ENCODE measurements at regions not wholly inside any gene's neighbourhood (a gene's known extent, or its start where the extent isn't known, plus 50 kb on each side); places are given as distances from the start of the nearest gene placed in this dataset.

DNA sequence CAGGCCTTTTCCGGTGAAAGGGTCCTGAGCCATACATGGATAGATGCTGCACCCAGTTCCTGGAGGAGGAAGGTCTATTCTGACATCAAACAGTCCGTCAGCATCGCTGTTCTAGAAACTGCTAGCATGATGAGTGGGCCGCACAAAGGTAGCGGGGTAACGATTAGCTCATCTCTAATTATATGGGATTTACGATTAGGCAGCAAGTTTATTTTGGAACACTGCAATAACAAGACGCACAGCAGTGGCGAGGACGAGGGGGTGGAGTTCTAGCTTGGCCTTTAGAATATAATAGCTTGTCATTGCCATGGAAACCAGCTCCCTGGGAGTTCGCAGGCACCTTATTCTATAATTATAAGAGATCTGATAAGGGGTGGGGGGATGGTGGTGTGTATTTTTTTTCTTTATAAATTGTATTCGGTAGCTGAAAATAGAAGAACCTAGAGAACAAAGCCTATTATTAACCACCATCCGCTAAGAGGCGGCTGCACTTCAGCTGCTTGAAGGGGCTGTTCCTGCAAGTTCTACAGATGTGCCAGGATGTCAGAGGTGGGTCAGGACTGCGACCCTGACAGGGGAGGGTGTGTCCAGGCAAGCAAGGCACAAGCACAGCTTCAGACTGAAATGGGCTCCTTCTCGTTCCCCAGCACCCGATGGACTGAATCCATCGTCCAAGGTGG is 311.0 kb downstream of the AGTPBP1 start:
- no peak for DNase-seq (ENCODE audit: low read depth in 3 of 3, low spot score in 2 of 3)

DNA sequence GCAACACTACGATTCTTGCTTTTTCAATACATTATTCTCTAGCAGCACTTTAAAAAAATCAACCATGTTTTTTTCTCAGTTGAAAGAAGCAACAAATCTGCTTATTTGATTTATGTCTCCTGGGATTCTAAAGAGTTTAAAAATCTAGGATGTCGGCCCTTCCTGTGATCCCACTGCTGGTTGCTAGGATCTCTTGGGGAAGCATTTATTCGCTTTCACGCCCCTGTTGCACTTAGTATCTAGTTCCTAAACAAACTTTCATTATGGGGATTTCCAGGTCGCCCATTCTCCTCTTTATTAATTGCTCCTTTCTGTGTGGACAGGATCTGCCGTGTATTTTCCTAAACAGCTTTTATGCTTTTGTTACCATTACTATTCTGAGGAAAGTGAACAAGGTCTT is 313.5 kb downstream of the AGTPBP1 start:
- DNase-seq (ENCODE audit: low read depth in 3 of 3, low spot score in 2 of 3) = no peak

DNA sequence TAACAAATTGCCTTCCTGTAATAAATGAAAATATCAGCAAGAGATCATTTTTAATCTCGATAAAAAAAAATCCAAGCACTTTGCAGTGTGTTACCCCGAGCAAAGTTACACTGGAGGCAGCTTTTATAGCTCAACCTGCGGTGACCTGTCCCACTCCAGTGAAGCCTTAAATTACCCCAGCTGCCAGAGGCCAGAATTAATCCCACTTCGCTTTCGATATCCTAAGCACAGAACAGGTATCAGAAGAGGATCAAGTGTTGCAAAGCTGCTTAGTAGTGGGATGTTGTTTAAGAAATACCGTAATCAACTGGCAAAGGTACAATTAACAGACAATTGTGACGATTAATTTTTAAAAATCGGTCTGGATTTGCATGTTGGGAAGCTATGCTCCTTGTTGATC is 314.0 kb downstream of the AGTPBP1 start:
- DNase-seq (ENCODE audit: low read depth in 3 of 3, low spot score in 2 of 3) = no peak

DNA sequence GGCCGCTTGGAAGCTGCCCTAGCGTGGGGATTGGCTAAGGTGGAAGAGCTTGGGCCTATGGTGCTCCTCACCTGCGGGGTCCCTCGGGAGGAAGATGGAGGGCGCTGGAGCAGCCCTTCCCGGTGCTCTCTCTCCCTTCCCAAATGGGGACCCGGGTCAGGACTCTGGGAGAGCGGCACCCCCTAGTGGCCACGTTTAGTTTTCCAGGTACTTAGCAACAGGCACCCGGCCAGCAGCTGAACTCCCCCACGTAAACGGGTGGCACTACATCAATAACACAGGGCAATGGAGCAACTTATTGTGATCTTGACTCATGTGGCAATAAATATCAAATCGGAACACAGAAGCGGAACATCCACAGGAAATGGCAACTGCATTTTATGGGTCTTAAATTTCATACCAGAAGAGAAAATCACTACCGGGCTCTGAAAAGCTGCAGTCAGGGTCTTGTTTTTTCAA is 316.6 kb downstream of the AGTPBP1 start:
- peak in 2 of 3 donors; percentile 78 to 85 for DNase-seq (ENCODE audit: low read depth in 3 of 3, low spot score in 2 of 3)

GRCh38 chr9:85423422-85423821 is 318.3 kb downstream of the AGTPBP1 start:
- DNase-seq (ENCODE audit: low read depth in 3 of 3, low spot score in 2 of 3) = no peak

DNA sequence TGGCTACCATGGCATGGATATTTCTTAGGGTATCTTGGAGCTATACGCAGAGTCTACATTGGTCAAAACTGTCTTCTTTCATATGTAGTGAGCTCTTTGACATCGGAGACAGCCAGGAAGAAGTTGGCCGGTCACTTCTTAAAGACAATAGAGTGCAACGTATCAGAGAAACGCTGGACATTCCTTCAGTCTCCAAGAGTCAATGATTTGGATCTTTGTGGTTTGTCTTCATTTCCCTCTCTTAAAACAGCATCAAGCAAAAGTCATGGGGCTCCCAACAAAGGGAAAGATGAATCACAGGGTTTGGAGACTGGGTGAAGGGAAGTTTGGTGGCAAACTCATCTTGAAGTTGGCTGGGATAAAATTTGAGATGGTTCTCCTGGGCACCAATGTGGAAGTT is 320.1 kb downstream of the AGTPBP1 start:
- no peak for DNase-seq (ENCODE audit: low read depth in 3 of 3, low spot score in 2 of 3)

DNA sequence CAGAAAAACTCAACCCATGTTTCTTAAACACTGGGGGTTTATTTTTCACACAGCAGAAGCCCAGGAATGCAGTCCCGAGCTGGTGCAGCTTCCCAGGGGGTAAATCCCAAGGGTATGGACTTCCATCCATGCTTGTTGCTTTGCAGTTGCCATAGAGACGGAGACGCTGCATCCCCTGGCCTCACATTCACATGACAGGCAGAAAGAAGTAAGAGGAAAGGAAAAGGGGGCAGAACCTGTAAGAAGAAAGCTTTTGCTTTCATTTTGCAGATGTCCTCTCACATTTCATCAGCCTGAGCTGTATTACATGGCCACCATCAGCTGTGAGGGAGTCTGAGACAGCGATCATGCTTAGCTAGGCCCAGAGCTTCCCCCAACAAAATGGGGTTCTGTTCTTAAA is 321.0 kb downstream of the AGTPBP1 start:
- peak in 1 of 3 donors; percentile 52 for DNase-seq (ENCODE audit: low read depth in 3 of 3, low spot score in 2 of 3)

DNA sequence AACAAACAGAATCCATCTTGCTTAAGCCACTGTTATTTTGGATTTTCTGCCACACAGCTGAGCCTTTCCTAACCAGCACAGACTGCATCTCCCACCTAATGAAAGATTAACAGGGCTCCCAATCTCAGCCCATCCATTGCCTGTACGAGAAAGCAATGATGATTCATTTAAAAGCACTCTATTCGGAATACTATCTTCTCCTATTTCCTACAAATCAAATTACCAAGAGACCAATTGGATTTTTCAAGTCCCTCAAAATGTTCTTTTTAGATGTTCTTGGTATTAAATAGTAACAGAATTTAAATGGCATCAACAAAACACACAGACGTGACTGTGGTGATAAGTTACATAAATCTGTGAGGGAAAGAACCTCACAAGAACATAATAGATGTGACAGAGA is 324.1 kb downstream of the AGTPBP1 start:
- DNase-seq (ENCODE audit: low read depth in 3 of 3, low spot score in 2 of 3) = no peak

DNA sequence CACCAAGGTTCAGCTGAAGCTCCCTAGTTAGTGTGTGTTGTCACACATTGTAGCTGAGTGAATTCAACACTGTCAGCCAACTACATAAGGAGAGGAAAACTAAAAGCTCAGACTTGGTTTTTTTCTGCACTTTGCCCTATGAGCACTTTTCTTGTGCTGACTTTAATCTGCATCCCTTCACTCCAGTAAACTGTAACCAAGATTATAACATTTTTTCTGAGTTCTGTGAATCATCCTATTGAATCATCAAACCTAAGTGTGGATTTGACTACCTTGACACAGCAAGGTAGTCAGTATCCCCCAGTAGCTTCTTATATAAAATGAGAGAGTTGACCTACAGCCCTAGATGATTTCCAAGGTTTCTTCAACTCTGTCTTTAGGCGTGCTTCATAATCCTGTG is 325.0 kb downstream of the AGTPBP1 start:
- no peak for DNase-seq (ENCODE audit: low read depth in 3 of 3, low spot score in 2 of 3)

DNA sequence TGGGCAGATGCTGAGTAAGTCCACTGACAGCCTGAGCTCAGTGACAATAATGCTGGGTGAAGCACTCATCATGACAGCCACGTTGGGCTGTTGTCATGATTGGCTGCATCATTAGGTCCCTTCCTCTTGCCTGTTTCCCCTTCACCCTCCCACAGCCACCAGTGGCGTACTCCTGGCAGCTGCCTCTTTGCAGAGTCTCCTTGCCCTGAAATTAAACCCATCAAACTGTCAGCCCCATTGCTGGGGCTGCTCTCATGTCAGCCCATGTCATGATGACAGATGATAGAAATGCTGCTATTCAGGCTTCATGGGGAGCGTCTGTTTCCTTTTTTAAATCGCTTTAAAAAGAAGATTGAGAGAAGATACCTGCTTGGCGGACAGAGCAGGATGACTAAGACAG is 327.4 kb downstream of the AGTPBP1 start:
- no peak for DNase-seq (ENCODE audit: low read depth in 3 of 3, low spot score in 2 of 3)

- no peak for DNase-seq (ENCODE audit: low read depth in 3 of 3, low spot score in 2 of 3)
Observed at GRCh38 chr9:85408494-85408893, 333.3 kb downstream of the AGTPBP1 start.

DNA sequence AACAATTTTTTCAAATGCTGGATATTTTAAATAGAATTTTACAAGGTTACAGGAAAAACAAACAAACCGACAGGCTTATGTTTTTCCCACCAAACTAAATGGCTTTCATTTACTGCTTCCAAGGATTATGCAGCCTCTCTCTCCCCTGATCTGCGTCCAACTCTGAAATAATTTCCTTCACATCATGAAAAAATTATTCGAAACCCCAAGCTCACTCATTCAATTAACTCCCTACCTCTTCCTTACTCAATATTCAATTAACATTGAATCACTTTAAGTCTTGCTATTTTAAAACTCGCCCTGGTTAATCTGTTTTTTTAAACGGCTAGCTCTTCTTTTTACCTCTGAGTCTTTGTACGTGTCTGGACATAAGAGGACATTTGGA is 336.2 kb downstream of the AGTPBP1 start:
- no peak for DNase-seq (ENCODE audit: low read depth in 3 of 3, low spot score in 2 of 3)

- DNase-seq (ENCODE audit: low read depth in 3 of 3, low spot score in 2 of 3) = no peak
Observed at GRCh38 chr9:85404911-85405565, 336.7 kb downstream of the AGTPBP1 start.

GRCh38 chr9:85402551-85402950 is 339.2 kb downstream of the AGTPBP1 start:
- DNase-seq (ENCODE audit: low read depth in 3 of 3, low spot score in 2 of 3) = no peak

DNA sequence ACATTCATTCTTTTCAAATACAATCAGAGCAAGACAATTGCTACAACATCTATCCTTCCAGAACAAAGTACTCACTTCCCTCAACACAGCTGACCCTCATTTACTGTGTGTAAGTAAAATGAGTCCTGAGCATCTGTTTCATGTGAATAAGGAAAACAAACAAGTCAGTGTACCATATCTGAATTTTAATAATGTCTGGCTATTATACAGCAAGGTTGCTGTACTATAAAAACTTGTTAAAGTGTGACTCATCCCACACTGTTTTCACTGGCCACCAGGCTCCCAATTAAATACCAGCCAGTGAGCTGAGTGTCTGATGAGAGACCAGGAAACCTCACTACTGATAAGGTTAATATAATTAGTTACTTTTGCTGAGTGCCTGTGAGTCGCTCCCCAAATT is 339.8 kb downstream of the AGTPBP1 start:
- DNase-seq (ENCODE audit: low read depth in 3 of 3, low spot score in 2 of 3) = no peak

DNA sequence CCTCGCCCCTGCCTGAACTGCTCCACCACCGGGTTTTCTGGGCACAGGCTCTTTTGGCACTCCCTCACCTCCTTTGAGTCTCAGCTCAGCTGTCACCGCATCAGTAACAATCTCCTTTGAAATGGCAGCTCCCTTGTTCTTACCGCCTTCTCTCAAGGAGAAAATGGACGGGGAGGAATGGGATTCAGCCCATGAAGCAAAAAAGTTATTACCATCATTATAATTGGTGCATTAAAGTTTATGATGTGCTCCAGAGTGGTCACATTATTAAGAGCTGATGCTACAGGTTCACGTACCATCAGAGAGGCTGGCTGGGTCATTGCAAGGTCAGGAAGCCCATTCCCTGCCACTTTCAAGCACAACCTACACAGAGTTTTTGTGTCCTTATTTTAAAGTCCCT is 344.7 kb downstream of the AGTPBP1 start:
- DNase-seq (ENCODE audit: low read depth in 3 of 3, low spot score in 2 of 3) = no peak

GRCh38 chr9:85392260-85392659 is 349.5 kb downstream of the AGTPBP1 start:
- no peak for DNase-seq (ENCODE audit: low read depth in 3 of 3, low spot score in 2 of 3)

DNA sequence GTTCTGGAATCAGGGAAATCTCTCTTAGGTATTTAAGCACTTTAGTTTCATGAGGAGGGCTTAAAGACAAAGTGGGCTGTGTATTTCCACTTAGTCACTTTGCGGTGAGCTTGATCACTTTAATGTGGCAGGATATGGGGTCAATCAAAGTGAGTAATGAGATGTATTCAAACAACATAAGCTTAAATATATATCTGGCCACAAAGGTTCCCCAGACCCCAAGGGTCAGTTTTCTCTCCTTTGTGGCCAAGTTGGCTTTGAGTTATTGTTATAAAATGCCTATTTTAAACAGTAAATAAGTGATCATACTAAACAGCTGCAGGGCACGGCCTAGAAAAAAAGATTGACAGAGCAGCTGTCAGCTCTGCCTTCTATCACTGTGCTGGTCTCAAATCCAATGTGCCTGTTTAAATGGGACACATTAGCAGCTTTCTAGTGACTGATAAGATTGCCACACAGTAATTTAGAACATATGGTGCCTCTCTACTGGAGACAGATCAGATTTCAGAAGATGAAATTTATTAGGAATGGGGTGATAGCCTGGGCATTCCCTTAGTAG is 363.9 kb downstream of the AGTPBP1 start:
- DNase-seq (ENCODE audit: low read depth in 3 of 3, low spot score in 2 of 3) = no peak

- DNase-seq (ENCODE audit: low read depth in 3 of 3, low spot score in 2 of 3) = no peak
Observed at GRCh38 chr9:85368781-85369180, 373.0 kb downstream of the AGTPBP1 start.

- no peak for DNase-seq (ENCODE audit: low read depth in 3 of 3, low spot score in 2 of 3)
Observed at GRCh38 chr9:85359161-85359560, 382.6 kb downstream of the AGTPBP1 start.

DNA sequence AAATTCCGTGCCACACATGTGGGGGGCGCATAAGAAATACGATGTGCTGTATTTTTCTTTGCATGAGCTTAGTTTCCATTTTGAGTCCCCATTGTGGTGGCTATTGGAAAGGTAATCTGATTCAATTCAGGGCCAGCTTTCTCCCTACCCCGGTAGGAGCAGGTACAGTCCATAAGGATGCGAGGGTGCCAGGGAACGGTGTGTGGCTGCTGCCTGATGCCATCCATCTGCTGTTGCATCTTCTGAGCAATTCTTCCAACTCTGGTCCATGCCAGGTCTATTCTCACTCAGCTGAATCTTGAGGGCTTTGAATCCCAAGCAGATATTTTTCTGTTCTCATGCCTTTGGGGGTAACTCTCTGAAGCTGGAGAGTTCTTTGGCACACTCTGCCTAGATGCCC is 392.7 kb downstream of the AGTPBP1 start:
- no peak for DNase-seq (ENCODE audit: low read depth in 3 of 3, low spot score in 2 of 3)

DNA sequence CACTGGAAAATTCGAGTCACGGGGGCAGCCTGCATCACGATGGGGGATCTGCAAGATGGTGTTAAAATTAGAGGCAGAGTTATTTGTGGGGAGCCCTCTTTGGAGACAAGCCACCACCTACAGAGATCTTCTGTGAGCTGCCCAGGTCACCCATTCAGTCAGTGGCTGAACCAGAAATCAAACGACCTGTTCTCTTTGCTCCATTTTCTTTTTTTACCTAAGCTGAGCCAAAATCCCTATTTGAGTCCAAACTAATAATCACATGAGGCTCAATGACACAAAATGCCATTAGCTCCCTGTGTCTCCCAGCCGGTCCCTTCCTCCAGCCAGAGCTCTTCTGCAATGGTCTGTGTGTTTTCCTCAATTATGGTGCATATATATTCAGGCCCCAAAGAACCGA is 394.2 kb downstream of the AGTPBP1 start:
- no peak for DNase-seq (ENCODE audit: low read depth in 3 of 3, low spot score in 2 of 3)

Data from right renal cortex interstitium (tissue), 3 donors.